KMS-11 (cell line): ENCODE measurements at regions not wholly inside any gene's neighbourhood (a gene's known extent, or its start where the extent isn't known, plus 50 kb on each side); places are given as distances from the start of the nearest gene placed in this dataset.

Source experiments
- H2AFZ ChIP-seq: fragments of 200-600 bp; sonication (generic); 2 replicates; pipeline ENCODE4 v1.6.1; 2016; ENCODE audit warnings: antibody characterized with exemption, mixed run types, low read depth
- H3K27ac ChIP-seq: fragments of 200-600 bp; sonication (generic); 2 replicates; pipeline ENCODE4 v1.6.1; 2016; ENCODE audit warnings: mild to moderate bottlenecking, mixed run types
- H3K27me3 ChIP-seq: fragments of 200-600 bp; sonication (generic); 2 replicates; pipeline ENCODE4 v1.6.1; 2017; ENCODE audit warnings: mild to moderate bottlenecking, low read depth, mixed run types, moderate library complexity; ENCODE audit not compliant: insufficient read depth
- H3K36me3 ChIP-seq: fragments of 200-600 bp; sonication (generic); 2 replicates; pipeline ENCODE4 v1.6.1; 2017; ENCODE audit warnings: mild to moderate bottlenecking, mixed run types; ENCODE audit not compliant: insufficient read depth
- H3K4me1 ChIP-seq: fragments of 200-600 bp; sonication (generic); 2 replicates; pipeline ENCODE4 v1.6.1; 2016; ENCODE audit warnings: mild to moderate bottlenecking, low read depth, mixed run types; ENCODE audit not compliant: poor library complexity, severe bottlenecking
- H3K4me2 ChIP-seq: fragments of 200-600 bp; sonication (generic); 2 replicates; pipeline ENCODE4 v1.7.0; 2016; ENCODE audit warnings: mild to moderate bottlenecking, mixed run types
- H3K4me3 ChIP-seq: fragments of 200-600 bp; sonication (generic); IDR thresholded peaks from 2 replicates; pipeline ENCODE4 v1.6.1; 2017; ENCODE audit warnings: low read depth, low read length, mixed read lengths; ENCODE audit not compliant: insufficient read depth
- H3K79me2 ChIP-seq: fragments of 200-600 bp; sonication (generic); 2 replicates; pipeline ENCODE4 v1.6.1; 2016; ENCODE audit warnings: low read depth, mixed run types; ENCODE audit not compliant: insufficient read depth
- H3K9ac ChIP-seq: fragments of 200-600 bp; sonication (generic); 2 replicates; pipeline ENCODE4 v1.6.1; 2016; ENCODE audit warnings: mild to moderate bottlenecking, mixed run types
- H4K20me1 ChIP-seq: fragments of 200-600 bp; sonication (generic); 2 replicates; pipeline ENCODE4 v1.6.1; 2016; ENCODE audit warnings: mild to moderate bottlenecking, mixed run types; ENCODE audit not compliant: insufficient read depth
- CTCF ChIP-seq: fragments of 200-600 bp; sonication (generic); conservative IDR thresholded peaks from 2 replicates; pipeline ENCODE4 v1.6.1; 2017; ENCODE audit warnings: low read depth, mild to moderate bottlenecking, antibody characterized with exemption, low read length, moderate library complexity, mixed read lengths

DNA sequence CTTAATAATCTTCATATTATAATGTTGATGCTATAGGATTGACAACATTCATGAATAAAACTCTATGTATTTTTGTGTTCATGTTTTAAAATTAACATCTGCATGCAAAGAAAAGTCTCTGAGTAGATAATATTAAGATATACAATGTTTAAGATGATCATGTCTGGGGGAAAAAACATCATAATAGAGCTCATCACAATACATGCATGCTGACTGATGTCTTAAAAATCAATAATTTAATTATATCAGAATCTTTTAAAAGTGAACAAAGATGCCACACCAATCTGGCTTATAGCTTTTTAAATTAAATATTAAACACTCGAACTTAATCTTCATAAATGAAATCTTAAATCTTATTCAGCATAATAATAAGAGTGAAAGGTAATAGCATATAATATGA, 933.9 kb upstream of the MIR17HG start:
- H4K20me1 ChIP-seq, result no peaks in the 10 kb centered on the region
- H3K9ac ChIP-seq, result no peak overlapping the region
- H3K36me3 ChIP-seq, result no peaks in the 10 kb centered on the region
- H3K4me1 ChIP-seq, result no peaks in the 10 kb centered on the region
- H3K79me2 ChIP-seq, result no peaks in the 10 kb centered on the region
- no peak overlapping the region for H3K4me2 ChIP-seq
- no peak for TF ChIP-seq CTCF
- no peak overlapping the region for H3K27ac ChIP-seq
- H3K4me3 ChIP-seq, result no peak overlapping the region
- H3K27me3 ChIP-seq, result no peaks in the 10 kb centered on the region
- H2AFZ ChIP-seq, result no peak overlapping the region

DNA sequence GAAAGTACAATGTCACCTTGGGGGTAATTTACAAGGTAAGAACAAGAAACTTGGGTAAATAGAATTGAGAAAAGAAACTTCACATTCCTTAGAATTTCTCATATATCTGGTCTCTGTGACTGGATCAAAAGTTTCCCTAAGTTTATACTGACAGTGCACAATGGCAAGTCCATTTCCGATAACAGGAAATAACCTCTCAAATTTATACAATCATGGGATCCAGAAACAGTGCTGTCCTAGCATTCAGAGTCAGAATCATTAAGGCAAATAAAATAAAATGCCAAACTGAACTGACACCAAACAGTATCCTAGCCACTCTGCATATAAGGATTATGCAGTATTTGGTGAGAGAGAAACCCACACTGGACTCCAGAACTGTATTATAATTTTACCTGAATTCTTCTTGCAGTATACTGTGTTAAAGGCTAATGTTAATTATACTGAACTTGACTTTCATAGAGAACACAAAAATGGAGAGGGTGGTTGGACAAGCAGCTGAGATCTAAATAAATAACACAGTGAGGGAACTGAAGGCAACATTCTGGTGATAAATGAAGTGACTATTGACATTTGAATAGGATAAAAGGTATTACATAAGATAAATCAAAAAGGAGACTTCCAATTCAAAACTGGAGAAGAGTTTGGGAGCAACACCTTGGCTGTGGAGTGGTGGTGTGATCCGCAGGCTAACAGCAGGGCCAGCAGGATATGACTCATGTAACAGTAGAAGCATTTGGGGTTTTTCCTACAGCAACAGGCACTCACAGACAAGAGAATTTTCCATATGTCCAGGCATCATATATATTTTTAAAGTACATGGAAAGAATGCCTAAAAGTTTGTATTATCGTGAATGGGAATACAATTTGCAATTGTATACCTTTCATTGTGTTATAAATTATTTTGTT, 932.5 kb upstream of the MIR17HG start:
- Histone ChIP-seq H3K27ac (no peak overlapping the region), H3K4me3 (no peak overlapping the region), H3K4me2 (no peak overlapping the region), H4K20me1 (no peaks in the 10 kb centered on the region), H2AFZ (no peak overlapping the region), H3K79me2 (no peaks in the 10 kb centered on the region), H3K27me3 (no peaks in the 10 kb centered on the region), H3K9ac (no peak overlapping the region), H3K4me1 (no peaks in the 10 kb centered on the region), H3K36me3 (no peaks in the 10 kb centered on the region)
- TF ChIP-seq CTCF, result no peak

- H3K27ac ChIP-seq, result no peak overlapping the region
- TF ChIP-seq CTCF, result no peak
- H3K36me3 ChIP-seq, result no peaks in the 10 kb centered on the region
- no peak overlapping the region for H3K9ac ChIP-seq
- no peaks in the 10 kb centered on the region for H3K79me2 ChIP-seq
- H3K4me3 ChIP-seq, result no peak overlapping the region
- H3K4me2 ChIP-seq, result no peak overlapping the region
- no peaks in the 10 kb centered on the region for H3K27me3 ChIP-seq
- no peak overlapping the region for H2AFZ ChIP-seq
- H4K20me1 ChIP-seq, result no peaks in the 10 kb centered on the region
- H3K4me1 ChIP-seq, result no peaks in the 10 kb centered on the region
These were observed 931.6 kb upstream of the MIR17HG start for GRCh38 chr13:90415902-90416301.

DNA sequence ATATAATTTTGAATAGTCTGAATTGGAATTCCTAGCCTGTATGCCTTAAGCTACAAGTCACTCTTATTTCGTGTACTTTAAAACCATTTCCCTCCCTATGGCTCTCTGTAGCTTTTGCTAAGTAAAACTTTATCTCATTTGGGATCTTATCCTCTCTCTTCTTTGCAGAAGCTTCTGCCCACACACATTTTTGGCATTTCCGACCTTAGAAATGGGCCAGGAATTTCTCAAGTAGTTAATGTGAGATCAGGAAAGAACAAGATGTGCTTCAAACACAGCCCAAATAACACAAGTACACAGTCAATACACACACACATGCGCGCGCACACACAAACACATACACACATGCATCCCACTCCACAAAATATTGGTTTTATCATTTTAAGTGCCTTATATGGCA, 931.0 kb upstream of the MIR17HG start:
- Histone ChIP-seq H3K27ac (no peak overlapping the region), H3K4me2 (no peak overlapping the region), H4K20me1 (no peaks in the 10 kb centered on the region), H3K4me3 (no peak overlapping the region), H3K79me2 (no peaks in the 10 kb centered on the region), H2AFZ (no peak overlapping the region), H3K36me3 (no peaks in the 10 kb centered on the region), H3K27me3 (no peaks in the 10 kb centered on the region), H3K4me1 (no peaks in the 10 kb centered on the region), H3K9ac (no peak overlapping the region)
- no peak for TF ChIP-seq CTCF
